GM12878 (cell line): ENCODE measurements at regions not wholly inside any gene's neighbourhood (a gene's known extent, or its start where the extent isn't known, plus 50 kb on each side); places are given as distances from the start of the nearest gene placed in this dataset.

Experiments used
- ATAC-seq: fragments of 200-7000 bp; cut with Tn5 transposase; 3 replicates; pipeline ENCODE4 v1.9.1; 2020; ENCODE audit warnings: mild to moderate bottlenecking, moderate library complexity
- BruUV-seq: library from RNA; stranded (reverse); fragments of 400-500 nt; replicated peaks from 2 replicates; lab custom pipeline; 2021; lab: Mats Ljungman, UMichigan
- CTCF ChIA-PET: fragments of 300-600 bp; sonication (Branson Sonifier 250); formaldehyde crosslinking; extraction: SDS; loops from one replicate; lab custom pipeline; 2021; ENCODE audit warnings: inconsistent platforms; lab: Yijun Ruan, JAX
- POLR2A ChIA-PET: fragments of 350-600 bp; formaldehyde crosslinking; extraction: SDS; loops from one replicate; lab custom pipeline; 2021; ENCODE audit warnings: inconsistent platforms; lab: Charles Lee
- RAD21 ChIA-PET: fragments of 300-600 bp; sonication (Branson Sonifier 250); formaldehyde crosslinking; loops from one replicate; lab custom pipeline; 2023; ENCODE audit warnings: antibody characterized with exemption; ENCODE audit not compliant: unreplicated experiment; lab: Charles Lee
- SMC1A ChIA-PET: fragments of 300-600 bp; sonication (Branson Sonifier 250); formaldehyde crosslinking; loops from one replicate; lab custom pipeline; 2023; ENCODE audit not compliant: unreplicated experiment, uncharacterized antibody; lab: Charles Lee
- DNase-seq: peaks from one replicate; pipeline ENCODE4 v3.0.0-alpha.2; 2011; ENCODE audit warnings: low read depth, low spot score
- FAIRE-seq: peaks from 3 replicates; lab custom pipeline; 2011; peaks lifted over from hg19 to GRCh38; lab: Jason Lieb, UNC
- H2AFZ ChIP-seq: 2 replicates; pipeline ENCODE4 v1.6.0; 2011; ENCODE audit warnings: low read depth, low read length, control low read depth; ENCODE audit not compliant: control insufficient read depth
- H3K27ac ChIP-seq: 2 replicates; pipeline ENCODE4 v1.5.1; 2011; ENCODE audit warnings: control low read depth; ENCODE audit not compliant: control insufficient read depth, insufficient read depth
- H3K27me3 ChIP-seq, 2 experiments: replicated peaks in 1 of 2; 2 replicates each; pipeline versions ENCODE4 v1.6.0 to v1.6.1; 2011; ENCODE audit warnings: low read length in 1 of 2; ENCODE audit not compliant: control insufficient read depth in 2 of 2, insufficient read depth in 2 of 2
- H3K36me3 ChIP-seq, 2 experiments: 2 replicates each; pipeline ENCODE4 v1.5.1; 2011; ENCODE audit warnings: low read length in 1 of 2; ENCODE audit not compliant: control insufficient read depth in 2 of 2, insufficient read depth in 2 of 2
- H3K4me1 ChIP-seq: 2 replicates; pipeline ENCODE4 v1.6.1; 2011; ENCODE audit warnings: mild to moderate bottlenecking, low read length, moderate library complexity, mixed read lengths; ENCODE audit not compliant: control insufficient read depth, insufficient read depth
- H3K4me2 ChIP-seq: 2 replicates; pipeline ENCODE4 v1.6.0; 2011; ENCODE audit warnings: control low read depth; ENCODE audit not compliant: control insufficient read depth, insufficient read depth
- H3K4me3 ChIP-seq: fragments of 200-600 bp; sonication (generic); 2 replicates; pipeline ENCODE4 v1.5.1; 2016
- H3K79me2 ChIP-seq: 2 replicates; pipeline ENCODE4 v1.6.0; 2011; ENCODE audit warnings: low read length; ENCODE audit not compliant: control insufficient read depth, insufficient read depth
- H3K9ac ChIP-seq: 2 replicates; pipeline ENCODE4 v1.8.0; 2011; ENCODE audit warnings: low read length, control low read depth, mixed read lengths; ENCODE audit not compliant: control insufficient read depth, insufficient read depth
- H3K9me3 ChIP-seq: replicated peaks from 3 replicates; pipeline ENCODE4 v1.5.1; 2011; ENCODE audit warnings: mild to moderate bottlenecking, low read length; ENCODE audit not compliant: control insufficient read depth, insufficient read depth
- H4K20me1 ChIP-seq: 2 replicates; pipeline ENCODE4 v1.6.0; 2011; ENCODE audit not compliant: control insufficient read depth, insufficient read depth
- E2F4 ChIP-seq: IDR thresholded peaks from 2 replicates; pipeline ENCODE4 v1.6.1; 2012; ENCODE audit warnings: low read depth, low read length, improper control_type of control experiment
- EGR1 ChIP-seq, 2 experiments: IDR thresholded peaks; 1 replicate in 1 of 2; 2 replicates in 1 of 2; pipeline ENCODE4 v1.6.1; 2011 to 2012; ENCODE audit warnings: low read depth in 2 of 2, low read length in 2 of 2, borderline replicate concordance in 1 of 2, mild to moderate bottlenecking in 1 of 2, moderate library complexity in 1 of 2
- MEF2A ChIP-seq: IDR thresholded peaks from 2 replicates; pipeline ENCODE4 v1.6.1; 2011; ENCODE audit warnings: low read depth, mild to moderate bottlenecking, low read length, moderate library complexity; ENCODE audit not compliant: insufficient read depth
- MYC ChIP-seq: IDR thresholded peaks from 2 replicates; pipeline ENCODE4 v1.6.1; 2011; ENCODE audit warnings: mild to moderate bottlenecking, low read length, moderate library complexity, inconsistent platforms; ENCODE audit not compliant: insufficient read depth, insufficient replicate concordance, insufficient read length, severe bottlenecking
- RB1 ChIP-seq: fragments of 450-650 bp; formaldehyde crosslinking; IDR thresholded peaks from 2 replicates; pipeline ENCODE4 v1.6.1; 2017; ENCODE audit warnings: mild to moderate bottlenecking, borderline replicate concordance
- RBBP5 ChIP-seq: fragments of 200-600 bp; sonication (generic); conservative IDR thresholded peaks from 2 replicates; pipeline ENCODE4 v1.6.1; 2016
- REST ChIP-seq: IDR thresholded peaks from 2 replicates; pipeline ENCODE4 v1.6.1; 2012; ENCODE audit warnings: mild to moderate bottlenecking, low read depth, low read length
- RUNX3 ChIP-seq: IDR thresholded peaks from 2 replicates; pipeline ENCODE4 v1.6.1; 2012; ENCODE audit warnings: low read length, inconsistent platforms
- SREBF1 ChIP-seq: IDR thresholded peaks from 2 replicates; pipeline ENCODE4 v1.6.1; 2012; ENCODE audit warnings: mild to moderate bottlenecking, low read length
- TBL1XR1 ChIP-seq: IDR thresholded peaks from 2 replicates; pipeline ENCODE4 v1.6.1; 2012; ENCODE audit warnings: low read depth, low read length, improper control_type of control experiment
- YBX1 ChIP-seq: fragments of 450-650 bp; IDR thresholded peaks from 2 replicates; pipeline ENCODE4 v1.6.1; 2016; ENCODE audit warnings: antibody characterized with exemption
- ZBTB33 ChIP-seq: fragments of 450-650 bp; IDR thresholded peaks from 2 replicates; pipeline ENCODE4 v1.6.1; 2017; ENCODE audit warnings: mild to moderate bottlenecking
- ZNF687 ChIP-seq: fragments of 450-650 bp; IDR thresholded peaks from 2 replicates; pipeline ENCODE4 v1.6.1; 2017; ENCODE audit warnings: mild to moderate bottlenecking, moderate library complexity
- WGBS: methylation state at CpG from one replicate; pipeline ENCODE4 v1.1.6; 2016; ENCODE audit warnings: low lambda C conversion rate; ENCODE audit not compliant: insufficient replicate concordance, insufficient coverage; ENCODE audit errors: missing lambda C conversion rate; 5-methylcytosine and 5-hydroxymethylcytosine counted together
- in situ Hi-C: fragments of 300-500 bp; cut with MboI; formaldehyde crosslinking; loops from 9 replicates; pipeline ENCODE4 v1.14.3; 2018; ENCODE audit warnings: mixed read lengths
- intact Hi-C: fragments of 100-400 bp; cut with micrococcal nuclease; formaldehyde crosslinking; loops from one replicate; pipeline ENCODE4 v1.14.2; 2022; ENCODE audit not compliant: unreplicated experiment

- TF ChIP-seq EGR1 (IDR thresholded peaks at IDR 0.05; ENCODE audit: borderline replicate concordance in 1 of 2, low read depth in 2 of 2, low read length in 2 of 2) (no peak), RB1 (no peak), RBBP5 (no peak), MEF2A (no peak), SREBF1 (no peak), TBL1XR1 (no peak), ZBTB33 (no peak), YBX1 (no peak), ZNF687 (no peak), E2F4 (no peak), RUNX3 (no peak), MYC (no peak), REST (no peak)
- Histone ChIP-seq H4K20me1 (no peaks in the 10 kb centered on the region), H3K79me2 (no peaks in the 10 kb centered on the region), H3K27me3 (no peaks in the 10 kb centered on the region; a peak in 1 of 4 replicates), H2AFZ (no peak overlapping the region), H3K27ac (no peak overlapping the region), H3K4me2 (no peak overlapping the region), H3K9ac (no peak overlapping the region), H3K4me1 (no peaks in the 10 kb centered on the region), H3K4me3 (no peak overlapping the region), H3K36me3 (no peaks in the 10 kb centered on the region), H3K9me3 (no peaks in the 10 kb centered on the region)
- ChIA-PET SMC1A (no interaction called here), CTCF (no interaction called here), POLR2A (no interaction called here), RAD21 (no interaction called here)
- no peak for FAIRE-seq
- intact Hi-C loops, result no loop called here
- DNase-seq, result no peak
- WGBS, result 59% methylated on average over 7 of the region's 8 CpGs
- ATAC-seq, result no peak
- no TSS peak for BruUV-seq
- in situ Hi-C loops, result no loop called here
Measured at GRCh38 chr7:49631960-49632359, 141.5 kb upstream of the VWC2 start.
